Mesodermal cell (in vitro differentiated cells): ENCODE measurements at regions not wholly inside any gene's neighbourhood (a gene's known extent, or its start where the extent isn't known, plus 50 kb on each side); places are given as distances from the start of the nearest gene placed in this dataset.
A peak's percentile ranks its signal among the peaks of the same experiment; 100 is the strongest.

Experiments
- H3K27ac ChIP-seq: 2 replicates; pipeline ENCODE4 v1.7.0; 2013; ENCODE audit warnings: mild to moderate bottlenecking, low read depth, low read length, moderate library complexity; ENCODE audit not compliant: severe bottlenecking
- H3K36me3 ChIP-seq: 2 replicates; pipeline ENCODE4 v1.7.1; 2013; ENCODE audit warnings: mild to moderate bottlenecking, low read length, moderate library complexity; ENCODE audit not compliant: control insufficient read depth, insufficient read depth
- H3K4me1 ChIP-seq: one replicate; pipeline ENCODE4 v1.7.1; 2013; ENCODE audit warnings: mild to moderate bottlenecking, low read length; ENCODE audit not compliant: insufficient read depth, control insufficient read depth, poor library complexity, severe bottlenecking
- H3K4me3 ChIP-seq: 2 replicates; pipeline ENCODE4 v1.7.0; 2013; ENCODE audit warnings: low read length, control low read depth, mild to moderate bottlenecking; ENCODE audit not compliant: insufficient read depth, poor library complexity, severe bottlenecking; ENCODE audit errors: extremely low read depth
- H3K9me3 ChIP-seq: 2 replicates; pipeline ENCODE4 v1.7.1; 2013; ENCODE audit warnings: mild to moderate bottlenecking, low read length, moderate library complexity; ENCODE audit not compliant: control insufficient read depth
- WGBS, 2 experiments: methylation state at CpG; one replicate each; pipeline ENCODE4 v1.1.5; 2013; ENCODE audit warnings: missing lambda C conversion rate in 2 of 2; ENCODE audit not compliant: insufficient coverage in 2 of 2; 5-methylcytosine and 5-hydroxymethylcytosine counted together

- Histone ChIP-seq H3K4me3 (no peak overlapping the region), H3K36me3 (no peaks in the 10 kb centered on the region), H3K27ac (no peak overlapping the region), H3K9me3 (no peaks in the 10 kb centered on the region), H3K4me1 (peaks cover 18% of the 10 kb centered on the region)
- WGBS, 2 experiments: 100% methylated on average over 1 of the region's 4 CpGs
These were observed 95.4 kb upstream of the MAML3 start for GRCh38 chr4:140249351-140249750.

GRCh38 chr4:140247237-140247636, 93.3 kb upstream of the MAML3 start:
- WGBS, 2 experiments: 84 to 94% methylated on average over 2 of the region's 2 CpGs
- H3K4me1 ChIP-seq: peaks cover 18% of the 10 kb centered on the region
- no peak overlapping the region for H3K4me3 ChIP-seq
- no peaks in the 10 kb centered on the region for H3K9me3 ChIP-seq
- no peak overlapping the region for H3K27ac ChIP-seq
- no peaks in the 10 kb centered on the region for H3K36me3 ChIP-seq

- peaks cover 17% of the 10 kb centered on the region for H3K4me1 ChIP-seq
- 100% methylated on average over 1 of the region's 3 CpGs; no CpG with 5 or more reads in 1 of the 2 experiments for WGBS, 2 experiments
- no peaks in the 10 kb centered on the region for H3K9me3 ChIP-seq
- no peak overlapping the region for H3K4me3 ChIP-seq
- H3K27ac ChIP-seq: no peak overlapping the region
- no peaks in the 10 kb centered on the region for H3K36me3 ChIP-seq
These were observed 92.2 kb upstream of the MAML3 start for GRCh38 chr4:140246216-140246615.

- peaks cover 17% of the 10 kb centered on the region for H3K4me1 ChIP-seq
- WGBS, 2 experiments: 80 to 100% methylated on average over 1 of the region's 1 CpG
- H3K4me3 ChIP-seq: no peak overlapping the region
- H3K27ac ChIP-seq: no peak overlapping the region
- H3K36me3 ChIP-seq: no peaks in the 10 kb centered on the region
- no peaks in the 10 kb centered on the region for H3K9me3 ChIP-seq
These were observed 90.3 kb upstream of the MAML3 start for GRCh38 chr4:140244328-140244727.

DNA sequence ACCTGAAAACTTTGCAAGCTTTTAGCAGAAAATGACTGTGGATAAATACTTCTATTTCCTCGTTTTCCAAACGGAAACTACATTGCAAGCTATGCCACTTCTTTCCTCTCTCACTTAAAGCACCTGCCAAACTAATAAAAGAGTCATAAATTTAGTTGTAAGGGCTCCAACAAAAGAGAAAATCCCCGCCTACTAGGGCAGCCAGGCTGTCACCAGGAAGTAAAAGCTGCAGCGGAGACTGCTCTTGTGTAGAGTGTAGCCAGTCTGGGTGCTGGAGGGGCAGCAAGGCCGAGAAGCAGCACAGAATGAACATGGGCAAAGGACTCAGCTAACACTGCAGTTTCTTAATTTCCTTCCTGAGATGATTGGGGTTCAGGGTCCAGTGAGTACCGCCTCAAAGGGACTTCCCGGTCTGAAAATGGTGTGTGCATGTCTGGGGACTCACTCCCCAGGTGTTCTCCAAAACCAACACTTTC, 89.3 kb upstream of the MAML3 start:
- no peak overlapping the region for H3K27ac ChIP-seq
- H3K9me3 ChIP-seq: no peaks in the 10 kb centered on the region
- H3K4me3 ChIP-seq: no peak overlapping the region
- peaks cover 13% of the 10 kb centered on the region for H3K4me1 ChIP-seq
- WGBS, 2 experiments: 58 to 67% methylated on average over 4 of the region's 7 CpGs
- H3K36me3 ChIP-seq: no peaks in the 10 kb centered on the region

- H3K36me3 ChIP-seq: no peaks in the 10 kb centered on the region
- WGBS, 2 experiments: 76 to 79% methylated on average over 4 to 7 of the region's 8 CpGs
- peaks cover 18% of the 10 kb centered on the region for H3K4me1 ChIP-seq
- H3K4me3 ChIP-seq: no peak overlapping the region
- no peak overlapping the region for H3K27ac ChIP-seq
- H3K9me3 ChIP-seq: no peaks in the 10 kb centered on the region
These were observed 88.6 kb upstream of the MAML3 start for GRCh38 chr4:140242357-140243277.

DNA sequence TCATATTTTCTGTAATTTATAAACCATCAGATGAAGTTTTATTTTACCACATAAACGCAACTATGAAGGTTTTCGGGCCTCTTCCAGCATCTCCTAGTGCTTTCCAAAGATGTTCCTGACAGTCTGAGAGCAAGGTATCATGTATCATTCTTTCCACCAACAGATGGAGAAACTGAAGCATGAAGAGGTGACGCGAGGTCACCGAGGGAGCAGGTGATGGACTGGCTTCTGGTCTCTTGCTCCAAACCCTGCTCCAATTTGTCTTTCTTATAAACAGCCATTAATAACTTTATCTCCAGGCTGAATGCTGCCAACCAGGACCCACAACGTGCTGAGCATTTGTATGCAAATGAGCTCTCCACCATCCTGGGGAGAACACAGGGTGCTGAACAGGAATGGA, 86.3 kb upstream of the MAML3 start:
- H3K9me3 ChIP-seq: no peaks in the 10 kb centered on the region
- no peaks in the 10 kb centered on the region for H3K36me3 ChIP-seq
- WGBS, 2 experiments: 94 to 100% methylated on average over 3 of the region's 6 CpGs
- peaks cover 28% of the 10 kb centered on the region for H3K4me1 ChIP-seq
- H3K27ac ChIP-seq: no peak overlapping the region
- H3K4me3 ChIP-seq: no peak overlapping the region

DNA sequence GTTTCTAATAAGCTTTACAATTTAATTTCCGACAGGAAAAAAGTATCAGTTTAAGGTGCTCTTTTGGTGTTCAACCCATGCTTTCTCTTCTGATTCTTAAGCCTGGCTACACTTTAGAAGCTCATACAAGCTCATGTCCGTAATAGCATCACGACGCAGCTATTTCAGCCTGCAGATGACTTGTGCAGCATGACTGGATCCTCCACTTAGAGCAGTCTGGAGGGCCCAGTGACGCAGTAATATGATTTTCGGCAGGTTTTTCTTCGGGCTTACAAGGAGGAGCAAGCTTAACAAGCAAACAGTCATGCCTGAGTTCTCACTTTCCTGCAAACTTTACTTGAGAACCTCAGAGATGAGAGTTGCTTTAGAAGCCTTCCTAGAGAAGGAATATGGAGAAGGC, 85.3 kb upstream of the MAML3 start:
- H3K27ac ChIP-seq: no peak overlapping the region
- no peaks in the 10 kb centered on the region for H3K36me3 ChIP-seq
- WGBS, 2 experiments: 92 to 96% methylated on average over 6 to 7 of the region's 7 CpGs
- H3K4me3 ChIP-seq: no peak overlapping the region
- peaks cover 28% of the 10 kb centered on the region for H3K4me1 ChIP-seq
- H3K9me3 ChIP-seq: no peaks in the 10 kb centered on the region

- Histone ChIP-seq H3K4me1 (peaks cover 28% of the 10 kb centered on the region), H3K9me3 (no peaks in the 10 kb centered on the region), H3K4me3 (no peak overlapping the region), H3K27ac (peak overlapping the region; percentile 80), H3K36me3 (no peaks in the 10 kb centered on the region)
- 49 to 63% methylated on average over 9 to 12 of the region's 13 CpGs for WGBS, 2 experiments
These were observed 84.5 kb upstream of the MAML3 start for GRCh38 chr4:140238351-140239056.

- Histone ChIP-seq H3K27ac (peak overlapping the region; percentile 80), H3K4me1 (peaks cover 22% of the 10 kb centered on the region), H3K4me3 (no peak overlapping the region), H3K9me3 (no peaks in the 10 kb centered on the region), H3K36me3 (no peaks in the 10 kb centered on the region)
- 16 to 23% methylated on average over 11 of the region's 16 CpGs for WGBS, 2 experiments
These were observed 83.8 kb upstream of the MAML3 start for GRCh38 chr4:140237616-140238350.
